ENCODE measurements at regions not wholly inside any gene's neighbourhood (a gene's known extent, or its start where the extent isn't known, plus 50 kb on each side); places are given as distances from the start of the nearest gene placed in this dataset.

- TF ChIP-seq CTCF (conservative IDR thresholded peaks at IDR 0.05 in 1 of 2, IDR thresholded peaks at IDR 0.05 in 1 of 2; ENCODE audit: extremely low read depth in 1 of 2, insufficient read depth in 1 of 2, low read depth in 1 of 2, low read length in 2 of 2) (no peak), EZH2 (IDR thresholded peaks at IDR 0.05; ENCODE audit: borderline replicate concordance, low read length) (no peak)
Observed at GRCh38 chr18:57895182-57895581, 92.1 kb upstream of the ATP8B1 start.

All from mammary epithelial cell (primary cell).